ENCODE measurements at regions not wholly inside any gene's neighbourhood (a gene's known extent, or its start where the extent isn't known, plus 50 kb on each side); places are given as distances from the start of the nearest gene placed in this dataset.

- no peak overlapping the region for H2BK20ac ChIP-seq (ENCODE audit: low read depth, low read length, poor library complexity, severe bottlenecking)
- H3K4me1 ChIP-seq (ENCODE audit: insufficient read depth, low read length), result no peaks in the 10 kb centered on the region
- no peak overlapping the region for H3K56ac ChIP-seq (ENCODE audit: insufficient read length, low read depth, low read length)
- no peak overlapping the region for H2BK120ac ChIP-seq (ENCODE audit: low read depth, low read length, poor library complexity, severe bottlenecking)
- no peak overlapping the region for H3T11ph ChIP-seq (ENCODE audit: low read length)
- no peaks in the 10 kb centered on the region for H4K20me1 ChIP-seq (ENCODE audit: control insufficient read depth, insufficient read depth, insufficient read length)
- H2BK12ac ChIP-seq (ENCODE audit: insufficient read length, low read depth, low read length), result no peak overlapping the region
- H4K8ac ChIP-seq (replicated peaks; ENCODE audit: insufficient read length, low read depth, low read length), result no peak overlapping the region
- peaks cover 28 to 29% of the 10 kb centered on the region in 2 experiments for H3K9me3 Mint-ChIP-seq
- no peaks in the 10 kb centered on the region for H3K79me2 ChIP-seq (ENCODE audit: insufficient read depth, low read length)
- H3K27ac Mint-ChIP-seq, result no peak overlapping the region
- no peaks in the 10 kb centered on the region for H3K23me2 ChIP-seq (ENCODE audit: insufficient read length, low read depth, low read length, poor library complexity, severe bottlenecking)
- H3K4me2 ChIP-seq (ENCODE audit: insufficient read depth, insufficient read length, low read length), result no peak overlapping the region
- H2BK15ac ChIP-seq (ENCODE audit: low read depth, low read length), result no peak overlapping the region
- no peak overlapping the region for H3K18ac ChIP-seq (ENCODE audit: insufficient read length, low read depth, low read length)
- no peak overlapping the region for H4K91ac ChIP-seq (ENCODE audit: insufficient read length, low read depth, low read length)
- no peaks in the 10 kb centered on the region for H3K79me1 ChIP-seq (ENCODE audit: insufficient read depth, low read depth, low read length, poor library complexity, severe bottlenecking)
- H3K14ac ChIP-seq (ENCODE audit: insufficient read depth, low read length), result no peak overlapping the region
- H2AFZ ChIP-seq (ENCODE audit: low read length), result no peak overlapping the region
- no peak overlapping the region for H4K5ac ChIP-seq (ENCODE audit: insufficient read length, low read depth, low read length)
- WGBS (ENCODE audit: extremely low coverage, insufficient read length, low lambda C conversion rate), result no CpG with 5 or more reads among the region's 10 CpGs
- no peaks in the 10 kb centered on the region; the same call in 1 of the 2 replicates for H3K27me3 Mint-ChIP-seq (ENCODE audit: low read depth)
- no peaks in the 10 kb centered on the region for H3K27me3 ChIP-seq (ENCODE audit: insufficient read depth, low read length)
- no peak for TF ChIP-seq CTCF (conservative IDR thresholded peaks at IDR 0.05)
- H3K23ac ChIP-seq (ENCODE audit: insufficient read length, low read depth, low read length), result no peak overlapping the region
- H3K36me3 Mint-ChIP-seq (ENCODE audit: insufficient read depth in 1 of 3, low read depth in 3 of 3), result peaks cover 15 to 39% (median 25%) of the 10 kb centered on the region in 3 experiments
- no peak overlapping the region for H2BK5ac ChIP-seq (ENCODE audit: insufficient read length, low read length)
- H3K4me3 Mint-ChIP-seq, result no peak overlapping the region
- no peak overlapping the region for H3K4ac ChIP-seq (ENCODE audit: low read depth, low read length)
- peaks cover 3% of the 10 kb centered on the region in 2 experiments; a peak in 2 of 4 replicates for H3K4me1 Mint-ChIP-seq
- H3K9ac ChIP-seq (ENCODE audit: extremely low read depth, insufficient read length, low read length), result no peak overlapping the region
- no peak overlapping the region for H3K27ac ChIP-seq (ENCODE audit: insufficient read length, low read depth, low read length)
- no peak for DNase-seq
- H2AK5ac ChIP-seq (ENCODE audit: insufficient read length, low read length), result no peak overlapping the region
- no peaks in the 10 kb centered on the region for H3K9me3 ChIP-seq (ENCODE audit: control insufficient read depth, low read depth, low read length)
Measured at GRCh38 chr2:234874347-234875046, 77.3 kb upstream of the SH3BP4 start.
